GM12878 (cell line): ENCODE measurements at regions not wholly inside any gene's neighbourhood (a gene's known extent, or its start where the extent isn't known, plus 50 kb on each side); places are given as distances from the start of the nearest gene placed in this dataset.

ENCODE experiments used
- NBN ChIP-seq: fragments of 450-650 bp; IDR thresholded peaks from 2 replicates; pipeline ENCODE4 v1.6.1; 2016
- POLR2A ChIP-seq: IDR thresholded peaks from 2 replicates; pipeline ENCODE4 v1.6.1; 2011; ENCODE audit warnings: low read depth, mild to moderate bottlenecking, low read length
- POLR2AphosphoS2 ChIP-seq: IDR thresholded peaks from 2 replicates; pipeline ENCODE4 v1.6.1; 2011; ENCODE audit warnings: low read depth, mild to moderate bottlenecking, low read length, improper control_type of control experiment, moderate library complexity
- POLR2AphosphoS5 ChIP-seq: IDR thresholded peaks from 2 replicates; pipeline ENCODE4 v1.6.1; 2011; ENCODE audit warnings: mild to moderate bottlenecking, low read length, inconsistent platforms
- SMARCA5 ChIP-seq: fragments of 450-650 bp; IDR thresholded peaks from 2 replicates; pipeline ENCODE4 v1.6.1; 2017; ENCODE audit warnings: mild to moderate bottlenecking
- SREBF2 ChIP-seq: IDR thresholded peaks from 2 replicates; pipeline ENCODE4 v1.6.1; 2012; ENCODE audit warnings: mild to moderate bottlenecking, low read length
- YY1 ChIP-seq: IDR thresholded peaks from 2 replicates; pipeline ENCODE4 v1.6.1; 2011; ENCODE audit warnings: low read depth, mild to moderate bottlenecking, low read length
- ZBTB40 ChIP-seq: fragments of 450-650 bp; IDR thresholded peaks from 2 replicates; pipeline ENCODE4 v1.6.1; 2016; ENCODE audit warnings: mild to moderate bottlenecking, moderate library complexity, borderline replicate concordance
- TF ChIP-seq, protein P1 (sequence below): IDR thresholded peaks from 2 replicates; pipeline ENCODE4 v1.6.1; 2012; ENCODE audit warnings: low read depth, low read length, improper control_type of control experiment

- TF ChIP-seq, protein P1, sequence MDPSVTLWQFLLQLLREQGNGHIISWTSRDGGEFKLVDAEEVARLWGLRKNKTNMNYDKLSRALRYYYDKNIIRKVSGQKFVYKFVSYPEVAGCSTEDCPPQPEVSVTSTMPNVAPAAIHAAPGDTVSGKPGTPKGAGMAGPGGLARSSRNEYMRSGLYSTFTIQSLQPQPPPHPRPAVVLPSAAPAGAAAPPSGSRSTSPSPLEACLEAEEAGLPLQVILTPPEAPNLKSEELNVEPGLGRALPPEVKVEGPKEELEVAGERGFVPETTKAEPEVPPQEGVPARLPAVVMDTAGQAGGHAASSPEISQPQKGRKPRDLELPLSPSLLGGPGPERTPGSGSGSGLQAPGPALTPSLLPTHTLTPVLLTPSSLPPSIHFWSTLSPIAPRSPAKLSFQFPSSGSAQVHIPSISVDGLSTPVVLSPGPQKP, result no peak
- no peak for TF ChIP-seq SREBF2
- TF ChIP-seq POLR2A, result no peak
- no peak for TF ChIP-seq POLR2AphosphoS2
- TF ChIP-seq POLR2AphosphoS5, result no peak
- TF ChIP-seq NBN, result no peak
- no peak for TF ChIP-seq ZBTB40
- TF ChIP-seq YY1, result no peak
- TF ChIP-seq SMARCA5, result no peak
Measured at GRCh38 chr7:69276011-69276729, 322.1 kb upstream of the AUTS2 start.
